HEK293 (cell line): ENCODE measurements at regions not wholly inside any gene's neighbourhood (a gene's known extent, or its start where the extent isn't known, plus 50 kb on each side); places are given as distances from the start of the nearest gene placed in this dataset.

Experiments used
- YY1 ChIP-seq: fragments of 450-650 bp; formaldehyde crosslinking; IDR thresholded peaks from 2 replicates; pipeline ENCODE4 v1.5.1; 2018; ENCODE audit warnings: missing biosample characterization, missing genetic modification characterization
- ZBTB17 ChIP-seq: fragments of 450-650 bp; formaldehyde crosslinking; IDR thresholded peaks from 2 replicates; pipeline ENCODE4 v1.5.1; 2016; ENCODE audit warnings: missing biosample characterization, missing genetic modification characterization
- ZNF132 ChIP-seq: fragments of 450-650 bp; formaldehyde crosslinking; IDR thresholded peaks from 2 replicates; pipeline ENCODE4 v1.5.1; 2017; ENCODE audit warnings: missing biosample characterization, missing genetic modification characterization, borderline replicate concordance
- ZNF274 ChIP-seq, 2 experiments: fragments of 200-500 bp in 1 of 2; fragments of 450-650 bp in 1 of 2; sonication (Bioruptor generic) in 1 of 2; formaldehyde crosslinking in 1 of 2; IDR thresholded peaks; 2 replicates each; pipeline versions ENCODE4 v1.5.1 to v1.6.1; 2014 to 2016; ENCODE audit warnings: borderline replicate concordance in 1 of 2, inconsistent platforms in 1 of 2, low read length in 1 of 2, missing biosample characterization in 1 of 2, missing genetic modification characterization in 1 of 2
- ZNF416 ChIP-seq: fragments of 450-650 bp; formaldehyde crosslinking; IDR thresholded peaks from 2 replicates; pipeline ENCODE4 v1.5.1; 2016; ENCODE audit warnings: missing biosample characterization, missing genetic modification characterization
- ZNF596 ChIP-seq: fragments of 450-650 bp; IDR thresholded peaks from 2 replicates; pipeline ENCODE4 v1.5.0; 2018; ENCODE audit warnings: missing biosample characterization, mild to moderate bottlenecking, missing genetic modification characterization, moderate library complexity
- ZNF747 ChIP-seq: fragments of 450-650 bp; formaldehyde crosslinking; IDR thresholded peaks from 2 replicates; pipeline ENCODE4 v1.5.1; 2016; ENCODE audit warnings: missing biosample characterization, missing genetic modification characterization
- ZSCAN30 ChIP-seq: fragments of 450-650 bp; IDR thresholded peaks from 2 replicates; pipeline ENCODE4 v1.5.1; 2018; ENCODE audit warnings: missing biosample characterization, mild to moderate bottlenecking, missing genetic modification characterization, moderate library complexity
- TF ChIP-seq, protein P1 (sequence below): fragments of 450-650 bp; formaldehyde crosslinking; IDR thresholded peaks from 2 replicates; pipeline ENCODE4 v1.5.1; 2016; ENCODE audit warnings: missing biosample characterization, missing genetic modification characterization
- TF ChIP-seq, protein P2 (sequence below): fragments of 450-650 bp; formaldehyde crosslinking; IDR thresholded peaks from 2 replicates; pipeline ENCODE4 v1.5.1; 2016; ENCODE audit warnings: missing biosample characterization, missing genetic modification characterization
- TF ChIP-seq, protein P3 (sequence below): fragments of 450-650 bp; formaldehyde crosslinking; IDR thresholded peaks from 2 replicates; pipeline ENCODE4 v1.5.1; 2017; ENCODE audit warnings: missing biosample characterization, mild to moderate bottlenecking, missing genetic modification characterization, moderate library complexity

DNA sequence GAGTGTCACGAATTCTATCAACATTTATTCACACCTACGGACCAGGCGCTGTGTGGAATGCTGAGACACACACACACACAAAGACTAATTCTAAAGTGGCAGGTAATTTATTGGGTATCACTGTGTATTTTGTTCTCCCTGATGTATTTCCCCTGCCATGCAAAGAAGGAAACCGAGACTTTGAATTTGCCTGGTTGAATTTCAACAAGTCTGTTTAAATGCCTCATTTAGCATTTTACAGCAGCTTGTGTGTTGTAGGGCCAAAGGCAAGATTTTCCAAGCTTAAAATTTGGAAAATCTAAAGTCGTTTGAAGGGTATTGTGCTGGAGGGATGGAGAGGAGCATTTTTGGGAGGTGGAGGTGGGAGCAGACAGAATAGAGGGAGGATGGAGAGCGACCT is 274.4 kb upstream of the ZFP64 start:
- TF ChIP-seq YY1 (tag by site-specific recombination) (no peak), ZNF132 (no peak), ZNF416 (tag by site-specific recombination) (no peak), ZBTB17 (tag by site-specific recombination) (no peak), ZNF596 (tag by site-specific recombination) (no peak), ZNF274 (IDR thresholded peaks at IDR 0.05; ENCODE audit: low read length) (no peak), ZNF274 (tag by site-specific recombination; IDR thresholded peaks at IDR 0.05; ENCODE audit: borderline replicate concordance) (no peak), ZNF747 (no peak), ZSCAN30 (no peak)
- TF ChIP-seq, protein P1, sequence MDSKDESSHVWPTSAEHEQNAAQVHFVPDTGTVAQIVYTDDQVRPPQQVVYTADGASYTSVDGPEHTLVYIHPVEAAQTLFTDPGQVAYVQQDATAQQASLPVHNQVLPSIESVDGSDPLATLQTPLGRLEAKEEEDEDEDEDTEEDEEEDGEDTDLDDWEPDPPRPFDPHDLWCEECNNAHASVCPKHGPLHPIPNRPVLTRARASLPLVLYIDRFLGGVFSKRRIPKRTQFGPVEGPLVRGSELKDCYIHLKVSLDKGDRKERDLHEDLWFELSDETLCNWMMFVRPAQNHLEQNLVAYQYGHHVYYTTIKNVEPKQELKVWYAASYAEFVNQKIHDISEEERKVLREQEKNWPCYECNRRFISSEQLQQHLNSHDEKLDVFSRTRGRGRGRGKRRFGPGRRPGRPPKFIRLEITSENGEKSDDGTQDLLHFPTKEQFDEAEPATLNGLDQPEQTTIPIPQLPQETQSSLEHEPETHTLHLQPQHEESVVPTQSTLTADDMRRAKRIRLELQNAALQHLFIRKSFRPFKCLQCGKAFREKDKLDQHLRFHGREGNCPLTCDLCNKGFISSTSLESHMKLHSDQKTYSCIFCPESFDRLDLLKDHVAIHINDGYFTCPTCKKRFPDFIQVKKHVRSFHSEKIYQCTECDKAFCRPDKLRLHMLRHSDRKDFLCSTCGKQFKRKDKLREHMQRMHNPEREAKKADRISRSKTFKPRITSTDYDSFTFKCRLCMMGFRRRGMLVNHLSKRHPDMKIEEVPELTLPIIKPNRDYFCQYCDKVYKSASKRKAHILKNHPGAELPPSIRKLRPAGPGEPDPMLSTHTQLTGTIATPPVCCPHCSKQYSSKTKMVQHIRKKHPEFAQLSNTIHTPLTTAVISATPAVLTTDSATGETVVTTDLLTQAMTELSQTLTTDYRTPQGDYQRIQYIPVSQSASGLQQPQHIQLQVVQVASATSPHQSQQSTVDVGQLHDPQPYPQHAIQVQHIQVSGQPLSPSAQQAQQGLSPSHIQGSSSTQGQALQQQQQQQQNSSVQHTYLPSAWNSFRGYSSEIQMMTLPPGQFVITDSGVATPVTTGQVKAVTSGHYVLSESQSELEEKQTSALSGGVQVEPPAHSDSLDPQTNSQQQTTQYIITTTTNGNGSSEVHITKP (tag by site-specific recombination), result no peak
- TF ChIP-seq, protein P2, sequence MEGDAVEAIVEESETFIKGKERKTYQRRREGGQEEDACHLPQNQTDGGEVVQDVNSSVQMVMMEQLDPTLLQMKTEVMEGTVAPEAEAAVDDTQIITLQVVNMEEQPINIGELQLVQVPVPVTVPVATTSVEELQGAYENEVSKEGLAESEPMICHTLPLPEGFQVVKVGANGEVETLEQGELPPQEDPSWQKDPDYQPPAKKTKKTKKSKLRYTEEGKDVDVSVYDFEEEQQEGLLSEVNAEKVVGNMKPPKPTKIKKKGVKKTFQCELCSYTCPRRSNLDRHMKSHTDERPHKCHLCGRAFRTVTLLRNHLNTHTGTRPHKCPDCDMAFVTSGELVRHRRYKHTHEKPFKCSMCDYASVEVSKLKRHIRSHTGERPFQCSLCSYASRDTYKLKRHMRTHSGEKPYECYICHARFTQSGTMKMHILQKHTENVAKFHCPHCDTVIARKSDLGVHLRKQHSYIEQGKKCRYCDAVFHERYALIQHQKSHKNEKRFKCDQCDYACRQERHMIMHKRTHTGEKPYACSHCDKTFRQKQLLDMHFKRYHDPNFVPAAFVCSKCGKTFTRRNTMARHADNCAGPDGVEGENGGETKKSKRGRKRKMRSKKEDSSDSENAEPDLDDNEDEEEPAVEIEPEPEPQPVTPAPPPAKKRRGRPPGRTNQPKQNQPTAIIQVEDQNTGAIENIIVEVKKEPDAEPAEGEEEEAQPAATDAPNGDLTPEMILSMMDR (tag by site-specific recombination), result no peak
- TF ChIP-seq, protein P3, sequence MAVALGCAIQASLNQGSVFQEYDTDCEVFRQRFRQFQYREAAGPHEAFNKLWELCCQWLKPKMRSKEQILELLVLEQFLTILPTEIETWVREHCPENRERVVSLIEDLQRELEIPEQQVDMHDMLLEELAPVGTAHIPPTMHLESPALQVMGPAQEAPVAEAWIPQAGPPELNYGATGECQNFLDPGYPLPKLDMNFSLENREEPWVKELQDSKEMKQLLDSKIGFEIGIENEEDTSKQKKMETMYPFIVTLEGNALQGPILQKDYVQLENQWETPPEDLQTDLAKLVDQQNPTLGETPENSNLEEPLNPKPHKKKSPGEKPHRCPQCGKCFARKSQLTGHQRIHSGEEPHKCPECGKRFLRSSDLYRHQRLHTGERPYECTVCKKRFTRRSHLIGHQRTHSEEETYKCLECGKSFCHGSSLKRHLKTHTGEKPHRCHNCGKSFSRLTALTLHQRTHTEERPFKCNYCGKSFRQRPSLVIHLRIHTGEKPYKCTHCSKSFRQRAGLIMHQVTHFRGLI, result no peak
